ENCODE measurements at regions not wholly inside any gene's neighbourhood (a gene's known extent, or its start where the extent isn't known, plus 50 kb on each side); places are given as distances from the start of the nearest gene placed in this dataset.

DNA sequence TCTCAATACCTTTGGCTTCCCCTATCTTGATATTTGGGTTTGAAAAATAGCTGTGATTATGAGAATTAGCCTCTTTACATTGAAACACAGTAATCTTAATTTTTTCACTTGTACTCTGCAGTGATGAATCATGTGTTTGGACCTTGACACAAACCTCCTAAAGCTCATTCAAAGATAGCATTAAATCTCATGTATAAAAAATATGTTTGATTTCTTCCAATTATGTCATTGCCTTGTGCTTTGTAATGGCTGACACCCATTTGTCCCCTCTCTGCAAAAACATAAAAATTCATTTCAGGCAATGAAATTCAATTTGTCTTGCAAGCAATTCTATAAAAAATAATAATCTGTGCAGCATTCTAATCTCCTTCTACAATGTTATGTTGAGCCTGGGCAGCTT, 422.4 kb upstream of the BOD1L1 start:
- H3K27ac ChIP-seq (ENCODE audit: control insufficient read depth, insufficient read depth, low read length): no peak overlapping the region
- dilution Hi-C loops (cut with MboI; ENCODE audit: extremely low pct_ligation_motif_present, low sequenced_read_pairs): no loop called here
- peaks cover 3% of the 10 kb centered on the region for H3K27me3 ChIP-seq (ENCODE audit: control insufficient read depth, extremely low read depth, insufficient read depth, low read length)
- no peaks in the 10 kb centered on the region for H3K79me2 ChIP-seq (ENCODE audit: control insufficient read depth, insufficient read depth, low read length)
- no peak overlapping the region for H3K4me2 ChIP-seq (ENCODE audit: control insufficient read depth, extremely low read depth, insufficient read depth, low read depth, low read length)
- no peaks in the 10 kb centered on the region for H3K36me3 ChIP-seq (ENCODE audit: control insufficient read depth in 2 of 2, extremely low read depth in 1 of 2, insufficient read depth in 2 of 2, low read length in 2 of 2)
- H2AFZ ChIP-seq (ENCODE audit: control insufficient read depth, low read length): no peak overlapping the region
- TF ChIP-seq, protein P1, sequence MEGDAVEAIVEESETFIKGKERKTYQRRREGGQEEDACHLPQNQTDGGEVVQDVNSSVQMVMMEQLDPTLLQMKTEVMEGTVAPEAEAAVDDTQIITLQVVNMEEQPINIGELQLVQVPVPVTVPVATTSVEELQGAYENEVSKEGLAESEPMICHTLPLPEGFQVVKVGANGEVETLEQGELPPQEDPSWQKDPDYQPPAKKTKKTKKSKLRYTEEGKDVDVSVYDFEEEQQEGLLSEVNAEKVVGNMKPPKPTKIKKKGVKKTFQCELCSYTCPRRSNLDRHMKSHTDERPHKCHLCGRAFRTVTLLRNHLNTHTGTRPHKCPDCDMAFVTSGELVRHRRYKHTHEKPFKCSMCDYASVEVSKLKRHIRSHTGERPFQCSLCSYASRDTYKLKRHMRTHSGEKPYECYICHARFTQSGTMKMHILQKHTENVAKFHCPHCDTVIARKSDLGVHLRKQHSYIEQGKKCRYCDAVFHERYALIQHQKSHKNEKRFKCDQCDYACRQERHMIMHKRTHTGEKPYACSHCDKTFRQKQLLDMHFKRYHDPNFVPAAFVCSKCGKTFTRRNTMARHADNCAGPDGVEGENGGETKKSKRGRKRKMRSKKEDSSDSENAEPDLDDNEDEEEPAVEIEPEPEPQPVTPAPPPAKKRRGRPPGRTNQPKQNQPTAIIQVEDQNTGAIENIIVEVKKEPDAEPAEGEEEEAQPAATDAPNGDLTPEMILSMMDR (optimal IDR thresholded peaks at IDR 0.05 in 1 of 3, IDR thresholded peaks at IDR 0.05 in 1 of 3, conservative IDR thresholded peaks at IDR 0.05 in 1 of 3; ENCODE audit: extremely low read depth in 1 of 3, insufficient read depth in 2 of 3, low read length in 3 of 3): no peak
- no peak for TF ChIP-seq EZH2 (IDR thresholded peaks at IDR 0.05; ENCODE audit: low read length)
- no peaks in the 10 kb centered on the region for H4K20me1 ChIP-seq (ENCODE audit: control insufficient read depth, extremely low read depth, insufficient read depth, low read length)
- no peak for FAIRE-seq
- H3K9me3 ChIP-seq (ENCODE audit: control insufficient read depth, low read depth, low read length): no peaks in the 10 kb centered on the region
- no peak for DNase-seq (ENCODE audit: low read depth, low spot score)
- H3K4me1 ChIP-seq (ENCODE audit: control insufficient read depth, extremely low read depth, insufficient read depth, low read length): no peaks in the 10 kb centered on the region
- no peak overlapping the region for H3K9ac ChIP-seq (ENCODE audit: control insufficient read depth, extremely low read depth, insufficient read depth, low read length)
- no peaks in the 10 kb centered on the region for H3K9me1 ChIP-seq (ENCODE audit: control insufficient read depth, extremely low read depth, insufficient read depth, low read length)
- H3K4me3 ChIP-seq (ENCODE audit: control insufficient read depth in 2 of 3, extremely low read depth in 1 of 3, insufficient read depth in 2 of 3, low read depth in 1 of 3, low read length in 3 of 3): no peak overlapping the region

DNA sequence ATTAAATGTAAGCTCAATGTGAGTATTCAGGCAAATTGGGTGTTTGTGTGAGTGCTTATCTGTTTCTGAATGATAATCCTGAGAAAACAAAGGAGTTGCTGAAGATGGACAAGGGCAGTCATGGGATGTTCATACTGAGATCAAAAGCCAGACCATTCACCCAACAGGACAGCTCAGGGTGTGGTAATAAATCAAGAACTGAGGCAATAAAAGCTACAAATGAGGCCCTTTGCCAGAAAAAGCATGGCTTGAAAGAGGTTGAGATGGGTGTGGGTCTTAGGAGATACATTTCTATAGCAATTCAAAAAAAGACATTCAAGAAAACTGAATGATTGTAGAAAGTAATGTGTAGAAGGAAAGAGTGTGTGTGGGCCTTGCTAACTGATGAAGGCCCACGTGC, 425.8 kb upstream of the BOD1L1 start:
- Histone ChIP-seq H3K9ac (ENCODE audit: control insufficient read depth, extremely low read depth, insufficient read depth, low read length) (no peak overlapping the region), H3K9me3 (ENCODE audit: control insufficient read depth, low read depth, low read length) (no peaks in the 10 kb centered on the region), H3K4me2 (ENCODE audit: control insufficient read depth, extremely low read depth, insufficient read depth, low read depth, low read length) (no peak overlapping the region), H3K4me1 (ENCODE audit: control insufficient read depth, extremely low read depth, insufficient read depth, low read length) (no peaks in the 10 kb centered on the region), H3K9me1 (ENCODE audit: control insufficient read depth, extremely low read depth, insufficient read depth, low read length) (no peaks in the 10 kb centered on the region), H3K27ac (ENCODE audit: control insufficient read depth, insufficient read depth, low read length) (no peak overlapping the region), H3K27me3 (ENCODE audit: control insufficient read depth, extremely low read depth, insufficient read depth, low read length) (peaks cover 3% of the 10 kb centered on the region), H3K79me2 (ENCODE audit: control insufficient read depth, insufficient read depth, low read length) (no peaks in the 10 kb centered on the region), H3K36me3 (ENCODE audit: control insufficient read depth in 2 of 2, extremely low read depth in 1 of 2, insufficient read depth in 2 of 2, low read length in 2 of 2) (no peaks in the 10 kb centered on the region), H3K4me3 (ENCODE audit: control insufficient read depth in 2 of 3, extremely low read depth in 1 of 3, insufficient read depth in 2 of 3, low read depth in 1 of 3, low read length in 3 of 3) (no peak overlapping the region), H4K20me1 (ENCODE audit: control insufficient read depth, extremely low read depth, insufficient read depth, low read length) (no peaks in the 10 kb centered on the region), H2AFZ (ENCODE audit: control insufficient read depth, low read length) (no peak overlapping the region)
- no peak for FAIRE-seq
- DNase-seq (ENCODE audit: low read depth, low spot score): no peak
- TF ChIP-seq EZH2 (IDR thresholded peaks at IDR 0.05; ENCODE audit: low read length): no peak
- TF ChIP-seq, protein P1 (optimal IDR thresholded peaks at IDR 0.05 in 1 of 3, IDR thresholded peaks at IDR 0.05 in 1 of 3, conservative IDR thresholded peaks at IDR 0.05 in 1 of 3; ENCODE audit: extremely low read depth in 1 of 3, insufficient read depth in 2 of 3, low read length in 3 of 3): no peak
- dilution Hi-C loops (cut with MboI; ENCODE audit: extremely low pct_ligation_motif_present, low sequenced_read_pairs): no loop called here
